Thoracic aorta (tissue), 2 donors: ENCODE measurements at regions not wholly inside any gene's neighbourhood (a gene's known extent, or its start where the extent isn't known, plus 50 kb on each side); places are given as distances from the start of the nearest gene placed in this dataset.

Experiments used
- ATAC-seq: fragments of 150-250 bp; one replicate; pipeline ENCODE4 v1.8.0; 2017; ENCODE audit warnings: low read depth; ENCODE audit not compliant: insufficient number of reproducible peaks, low FRiP score
- DNase-seq: peaks from one replicate; pipeline ENCODE4 v3.0.0-alpha.2; 2020; ENCODE audit warnings: low spot score
- H3K27ac ChIP-seq, 2 donors: fragments of 200-600 bp; sonication (generic); 1 replicate in 1 of 2; 2 replicates in 1 of 2; pipeline ENCODE4 v1.5.1; 2016; ENCODE audit warnings: mild to moderate bottlenecking in 2 of 2, moderate library complexity in 2 of 2
- H3K27me3 ChIP-seq: fragments of 200-600 bp; sonication (generic); replicated peaks from 2 replicates; pipeline ENCODE4 v1.6.0; 2016; ENCODE audit warnings: mild to moderate bottlenecking; ENCODE audit not compliant: insufficient read depth
- H3K36me3 ChIP-seq: fragments of 200-600 bp; sonication (generic); one replicate; pipeline ENCODE4 v1.5.1; 2016
- H3K4me1 ChIP-seq, 2 donors: fragments of 200-600 bp; sonication (generic); 1 replicate in 1 of 2; 2 replicates in 1 of 2; pipeline versions ENCODE4 v1.5.1 to v1.6.0; 2016; ENCODE audit warnings: low read depth in 2 of 2, mild to moderate bottlenecking in 1 of 2; ENCODE audit not compliant: control insufficient read depth in 1 of 2
- H3K4me3 ChIP-seq: fragments of 200-600 bp; sonication (generic); 2 replicates; pipeline ENCODE4 v1.5.1; 2016; ENCODE audit warnings: mild to moderate bottlenecking
- H3K9me3 ChIP-seq: fragments of 200-600 bp; sonication (generic); 2 replicates; pipeline ENCODE4 v1.5.1; 2016
- TF ChIP-seq, protein P1 (sequence below): fragments of 200-600 bp; sonication (generic); IDR thresholded peaks from one replicate; pipeline ENCODE4 v1.5.1; 2019; ENCODE audit warnings: antibody characterized with exemption

DNA sequence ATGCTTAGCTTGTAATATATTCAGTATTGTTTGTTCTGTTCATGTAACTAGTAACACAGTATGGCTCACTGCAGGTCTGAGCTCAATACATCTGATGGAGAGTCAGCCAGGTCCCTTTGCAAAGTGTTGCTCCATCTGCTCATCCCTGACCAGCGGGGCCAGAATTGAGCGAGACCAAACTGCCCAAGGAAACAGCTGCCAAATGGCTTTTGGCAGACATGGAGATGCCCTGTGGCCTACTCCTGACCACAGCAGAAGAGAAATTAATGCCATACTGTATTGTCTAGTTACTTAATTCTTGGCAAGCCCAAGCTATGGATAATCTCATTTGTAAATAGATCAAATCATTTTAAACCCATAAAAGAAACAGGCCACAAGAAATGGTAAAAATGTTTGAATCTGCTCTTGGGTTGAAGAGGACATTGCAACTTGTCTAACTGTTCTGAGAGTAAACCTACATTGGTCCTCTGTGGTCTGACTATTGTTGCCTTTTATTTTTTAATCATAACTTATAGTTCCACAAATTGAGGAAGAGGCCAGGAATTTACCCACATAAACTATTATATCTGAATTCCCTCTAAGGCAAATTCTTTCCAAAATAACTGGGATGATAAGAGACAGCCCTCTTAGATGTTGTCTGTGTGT lies 209.5 kb downstream of the EBLN2 start:
- no peak overlapping the region for H3K4me3 ChIP-seq
- DNase-seq (no peak), ATAC-seq (no peak)
- no peaks in the 10 kb centered on the region for H3K9me3 ChIP-seq
- no peak overlapping the region for H3K27ac ChIP-seq
- no peaks in the 10 kb centered on the region for H3K4me1 ChIP-seq
- TF ChIP-seq, protein P1, sequence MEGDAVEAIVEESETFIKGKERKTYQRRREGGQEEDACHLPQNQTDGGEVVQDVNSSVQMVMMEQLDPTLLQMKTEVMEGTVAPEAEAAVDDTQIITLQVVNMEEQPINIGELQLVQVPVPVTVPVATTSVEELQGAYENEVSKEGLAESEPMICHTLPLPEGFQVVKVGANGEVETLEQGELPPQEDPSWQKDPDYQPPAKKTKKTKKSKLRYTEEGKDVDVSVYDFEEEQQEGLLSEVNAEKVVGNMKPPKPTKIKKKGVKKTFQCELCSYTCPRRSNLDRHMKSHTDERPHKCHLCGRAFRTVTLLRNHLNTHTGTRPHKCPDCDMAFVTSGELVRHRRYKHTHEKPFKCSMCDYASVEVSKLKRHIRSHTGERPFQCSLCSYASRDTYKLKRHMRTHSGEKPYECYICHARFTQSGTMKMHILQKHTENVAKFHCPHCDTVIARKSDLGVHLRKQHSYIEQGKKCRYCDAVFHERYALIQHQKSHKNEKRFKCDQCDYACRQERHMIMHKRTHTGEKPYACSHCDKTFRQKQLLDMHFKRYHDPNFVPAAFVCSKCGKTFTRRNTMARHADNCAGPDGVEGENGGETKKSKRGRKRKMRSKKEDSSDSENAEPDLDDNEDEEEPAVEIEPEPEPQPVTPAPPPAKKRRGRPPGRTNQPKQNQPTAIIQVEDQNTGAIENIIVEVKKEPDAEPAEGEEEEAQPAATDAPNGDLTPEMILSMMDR = no peak
- no peaks in the 10 kb centered on the region for H3K27me3 ChIP-seq
- no peaks in the 10 kb centered on the region for H3K36me3 ChIP-seq

DNA sequence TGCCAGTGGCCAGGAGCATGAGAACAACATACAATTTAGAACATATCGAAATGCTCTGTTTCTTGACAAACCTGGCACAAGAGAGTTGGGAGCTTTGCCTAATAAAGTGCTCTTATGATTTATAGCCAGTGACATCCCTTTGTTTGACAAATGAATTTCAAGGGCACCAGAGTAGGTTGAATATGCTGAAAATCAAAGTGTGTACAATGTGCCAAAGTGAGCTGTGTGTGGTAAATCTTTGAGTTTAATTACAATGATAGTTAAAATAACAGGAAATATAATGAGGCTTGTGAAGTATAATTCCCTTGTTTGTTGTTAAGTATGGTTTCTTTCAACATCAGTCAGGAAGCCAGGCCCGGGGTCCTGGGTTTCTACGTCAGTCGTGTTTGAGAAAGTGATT lies 211.9 kb downstream of the EBLN2 start:
- Histone ChIP-seq H3K27ac (no peak overlapping the region), H3K27me3 (no peaks in the 10 kb centered on the region), H3K9me3 (no peaks in the 10 kb centered on the region), H3K36me3 (no peaks in the 10 kb centered on the region), H3K4me1 (no peaks in the 10 kb centered on the region), H3K4me3 (no peak overlapping the region)
- DNase-seq (no peak), ATAC-seq (no peak)
- TF ChIP-seq, protein P1 = no peak

DNA sequence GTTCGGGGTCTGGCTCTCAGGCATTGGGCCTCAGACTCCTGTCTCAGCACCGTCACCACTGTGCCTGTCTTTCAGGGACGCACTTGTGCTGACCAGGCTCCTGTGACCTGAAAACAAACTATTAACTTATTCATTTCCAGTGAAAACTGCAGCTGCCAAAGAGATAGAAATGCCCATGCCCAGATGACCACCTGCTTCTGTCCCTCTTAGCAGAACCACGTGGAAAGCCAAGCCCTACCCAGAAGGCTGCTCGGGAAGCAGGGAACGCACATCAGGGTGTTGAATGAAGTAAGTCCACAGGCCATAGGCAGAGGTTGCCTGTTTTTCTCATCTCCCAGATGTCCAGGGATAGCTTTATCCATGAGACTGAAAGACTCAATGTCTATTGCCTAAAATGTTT lies 219.3 kb downstream of the EBLN2 start:
- H3K4me3 ChIP-seq = no peak overlapping the region
- H3K27me3 ChIP-seq = no peaks in the 10 kb centered on the region
- TF ChIP-seq, protein P1 = no peak
- no peak overlapping the region for H3K27ac ChIP-seq
- DNase-seq = no peak
- no peaks in the 10 kb centered on the region for H3K36me3 ChIP-seq
- H3K4me1 ChIP-seq = no peaks in the 10 kb centered on the region
- no peaks in the 10 kb centered on the region for H3K9me3 ChIP-seq
- no peak for ATAC-seq

- ATAC-seq = no peak
- H3K27me3 ChIP-seq = no peaks in the 10 kb centered on the region
- no peak for DNase-seq
- TF ChIP-seq, protein P1 = no peak
- H3K9me3 ChIP-seq = no peaks in the 10 kb centered on the region
- no peak overlapping the region for H3K27ac ChIP-seq
- H3K4me3 ChIP-seq = no peak overlapping the region
- H3K36me3 ChIP-seq = no peaks in the 10 kb centered on the region
- no peaks in the 10 kb centered on the region for H3K4me1 ChIP-seq
Measured at GRCh38 chr3:73284472-73284871, 223.0 kb downstream of the EBLN2 start.

GRCh38 chr3:73291541-73291940 lies 230.1 kb downstream of the EBLN2 start:
- Histone ChIP-seq H3K27me3 (no peaks in the 10 kb centered on the region), H3K4me3 (no peak overlapping the region), H3K36me3 (no peaks in the 10 kb centered on the region), H3K27ac (no peak overlapping the region), H3K9me3 (no peaks in the 10 kb centered on the region), H3K4me1 (no peaks in the 10 kb centered on the region)
- TF ChIP-seq, protein P1 = no peak
- DNase-seq (no peak), ATAC-seq (no peak)
